ENCODE measurements at regions not wholly inside any gene's neighbourhood (a gene's known extent, or its start where the extent isn't known, plus 50 kb on each side); places are given as distances from the start of the nearest gene placed in this dataset.
A peak's percentile ranks its signal among the peaks of the same experiment; 100 is the strongest.

DNA sequence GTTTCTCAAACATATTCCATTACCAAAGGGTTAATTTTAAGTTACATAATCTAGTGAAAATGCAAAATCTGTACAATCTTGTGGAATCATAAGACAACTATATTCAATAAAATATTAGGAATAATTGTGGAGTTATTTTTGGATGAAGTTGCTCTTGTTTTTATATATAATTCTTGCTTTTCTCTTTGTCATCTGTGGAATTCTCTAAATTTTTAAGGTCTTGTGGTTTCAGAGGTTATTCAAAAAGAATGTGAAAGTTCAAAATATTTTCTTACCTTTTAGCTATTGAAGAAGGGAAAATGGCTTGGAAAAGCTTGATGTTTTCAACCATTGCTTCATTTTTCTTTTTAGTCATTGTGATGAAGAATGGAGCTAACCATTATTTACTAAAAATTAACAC is 552.1 kb downstream of the TFEC start:
- no peak for DNase-seq (ENCODE audit: insufficient read length, low spot score)
- FAIRE-seq: no peak

DNA sequence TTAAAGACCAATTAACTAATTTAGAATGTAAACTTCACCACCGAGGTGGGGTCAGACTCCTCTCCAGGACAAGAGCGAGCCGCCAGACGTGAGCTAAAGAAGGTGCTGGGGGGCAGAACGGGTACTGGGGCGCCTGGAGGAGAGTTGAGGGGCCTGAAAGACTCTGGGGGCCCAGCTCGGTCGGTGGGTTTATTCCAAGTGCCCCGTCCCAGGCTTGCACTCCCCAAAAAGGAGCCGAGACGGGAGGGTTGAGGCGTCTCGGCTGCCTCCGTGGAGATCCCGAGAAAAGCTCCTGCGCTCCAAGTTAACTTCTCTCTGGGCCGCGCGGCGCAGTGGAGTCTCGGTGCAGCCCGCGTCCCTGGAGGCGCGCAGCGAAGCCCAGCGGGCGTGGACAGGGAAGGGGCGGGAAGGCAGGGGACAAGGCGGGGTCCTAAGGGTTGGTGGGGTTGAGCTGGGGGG is 553.3 kb downstream of the TFEC start:
- DNase-seq (ENCODE audit: insufficient read length, low spot score): no peak
- FAIRE-seq: no peak

DNA sequence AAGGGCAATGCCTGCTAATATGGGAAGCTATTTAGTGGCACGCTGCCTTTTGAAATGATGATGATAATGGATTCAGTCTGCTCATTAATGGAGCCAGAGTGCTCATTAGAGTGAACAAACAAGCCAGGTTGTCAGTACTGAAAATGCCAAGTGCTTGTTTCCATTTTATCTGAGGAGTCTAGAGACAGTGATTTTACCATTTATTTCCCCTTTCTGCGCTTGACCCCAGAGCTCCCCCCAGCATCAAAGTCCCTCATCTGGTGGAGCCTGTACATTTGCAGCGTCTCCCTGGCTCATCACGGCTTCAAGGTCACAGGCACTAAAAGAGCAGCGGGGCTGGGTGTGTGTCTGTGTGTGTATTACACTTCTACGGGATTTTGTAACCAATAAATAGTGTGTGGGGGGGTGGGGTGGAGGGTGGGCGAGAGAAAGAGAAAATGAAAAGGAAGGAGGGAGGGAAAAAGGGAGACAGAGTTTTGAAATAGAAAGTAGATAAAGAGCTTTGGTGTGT is 553.8 kb downstream of the TFEC start:
- DNase-seq (ENCODE audit: insufficient read length, low spot score): no peak

GRCh38 chr7:115475761-115476385 is 554.0 kb downstream of the MDFIC start:
- DNase-seq (ENCODE audit: insufficient read length, low spot score): no peak
- no peak for FAIRE-seq

More for the DNA sequence above, 553.8 kb downstream of the TFEC start:
- FAIRE-seq: no peak

- DNase-seq (ENCODE audit: insufficient read length, low spot score): no peak
- no peak for FAIRE-seq
These were observed 553.3 kb downstream of the MDFIC start for GRCh38 chr7:115475206-115475605.

DNA sequence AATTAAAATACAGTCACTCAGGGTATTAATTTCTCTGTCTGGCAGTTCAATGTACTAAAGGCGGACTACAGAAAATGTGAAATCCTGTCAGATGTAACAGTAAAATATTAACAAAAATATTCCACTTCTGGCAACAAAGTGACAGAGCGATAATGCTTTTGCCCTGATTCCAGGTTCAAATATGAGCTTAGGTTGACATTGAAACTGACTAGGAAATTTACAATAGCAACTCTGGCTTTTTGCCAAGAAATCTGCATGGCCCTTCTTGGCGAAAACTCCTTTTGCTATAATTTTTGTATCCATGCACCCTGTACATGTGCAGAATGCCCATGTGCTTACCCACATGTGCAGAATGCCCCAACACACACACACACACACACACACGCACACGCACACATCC is 552.2 kb downstream of the MDFIC start:
- no peak for FAIRE-seq
- DNase-seq (ENCODE audit: insufficient read length, low spot score): no peak

- FAIRE-seq (no peak), DNase-seq (ENCODE audit: insufficient read length, low spot score) (no peak)
These were observed 550.0 kb downstream of the MDFIC start for GRCh38 chr7:115471891-115472290.

DNA sequence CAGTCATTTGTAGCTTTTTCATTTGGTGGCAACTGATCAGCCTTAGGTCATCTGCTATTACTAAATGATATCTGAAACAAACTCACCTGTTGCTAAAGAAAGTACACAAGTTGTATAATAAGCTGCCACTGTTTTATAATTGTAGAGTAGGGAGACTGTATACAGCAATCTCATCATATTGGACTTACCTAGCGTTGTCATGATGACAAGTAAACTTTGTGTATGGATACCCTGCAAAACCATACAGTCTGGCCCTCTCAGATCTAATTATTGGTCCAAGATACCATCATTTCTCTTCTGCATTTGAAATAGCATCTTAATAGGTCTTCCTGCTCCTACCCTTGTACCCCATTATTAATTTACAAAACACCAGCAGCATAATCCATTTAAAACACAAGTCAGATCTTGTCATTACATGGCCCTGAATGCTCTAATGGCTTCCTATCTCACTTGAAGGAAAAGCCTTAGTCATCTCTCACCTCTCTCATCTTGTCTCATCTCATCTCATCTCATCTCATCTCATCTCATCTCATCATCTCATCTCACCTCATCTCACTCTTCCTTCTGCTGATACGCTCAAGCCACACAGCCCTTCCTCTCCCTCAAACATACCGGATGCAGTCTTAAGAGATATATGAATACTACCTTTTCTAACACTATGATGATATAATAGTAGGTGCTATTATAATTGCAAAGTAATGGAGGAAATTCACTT is 540.6 kb downstream of the MDFIC start:
- DNase-seq (ENCODE audit: insufficient read length, low spot score): no peak
- no peak for FAIRE-seq

GRCh38 chr7:115449689-115450088 is 527.8 kb downstream of the MDFIC start:
- DNase-seq (ENCODE audit: insufficient read length, low spot score): no peak
- FAIRE-seq: no peak

DNA sequence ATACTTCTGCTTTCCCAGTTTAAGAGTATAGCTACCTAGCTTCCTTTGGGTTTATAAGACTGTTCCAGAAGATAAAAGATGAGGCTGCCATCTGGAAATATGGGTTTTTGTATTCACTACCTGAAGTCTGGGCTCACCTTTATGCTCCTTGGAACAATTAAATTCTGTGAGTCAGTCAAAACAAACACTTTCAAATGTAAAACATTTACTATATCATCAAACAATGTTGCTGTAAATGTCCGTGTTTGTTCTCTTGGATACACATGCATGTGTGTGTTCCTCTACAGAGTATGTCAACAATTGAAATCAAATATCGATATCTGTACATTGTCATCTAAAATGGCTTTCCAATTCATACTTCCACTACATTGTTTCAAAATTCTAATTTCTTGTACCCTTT is 525.6 kb downstream of the MDFIC start:
- DNase-seq (ENCODE audit: insufficient read length, low spot score): no peak
- FAIRE-seq: no peak

- FAIRE-seq (no peak), DNase-seq (ENCODE audit: insufficient read length, low spot score) (no peak)
These were observed 519.1 kb downstream of the MDFIC start for GRCh38 chr7:115441033-115441432.

- DNase-seq (ENCODE audit: insufficient read length, low spot score): no peak
- no peak for FAIRE-seq
These were observed 513.3 kb downstream of the MDFIC start for GRCh38 chr7:115435178-115435577.

DNA sequence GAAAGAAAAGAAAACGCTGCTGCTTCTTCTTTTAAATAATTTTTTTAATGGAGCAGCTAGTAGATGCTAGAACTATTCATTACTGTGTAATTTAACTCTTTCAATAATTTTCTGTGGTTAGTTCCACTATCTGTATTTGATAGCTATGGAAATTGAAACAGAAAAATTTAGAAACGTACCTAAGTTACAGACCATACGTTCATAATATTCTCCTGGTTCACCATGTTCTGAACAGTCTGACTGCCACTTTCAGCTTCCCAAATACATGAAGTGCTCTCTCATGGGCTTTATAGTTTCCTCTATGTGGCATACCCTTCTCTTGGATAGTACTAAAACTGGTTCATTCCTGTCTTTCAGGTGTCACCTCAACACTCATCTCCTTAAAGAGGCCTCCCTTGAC is 508.0 kb downstream of the MDFIC start:
- FAIRE-seq (no peak), DNase-seq (ENCODE audit: insufficient read length, low spot score) (no peak)

GRCh38 chr7:115417662-115418061 is 495.8 kb downstream of the MDFIC start:
- FAIRE-seq (no peak), DNase-seq (ENCODE audit: insufficient read length, low spot score) (no peak)

DNA sequence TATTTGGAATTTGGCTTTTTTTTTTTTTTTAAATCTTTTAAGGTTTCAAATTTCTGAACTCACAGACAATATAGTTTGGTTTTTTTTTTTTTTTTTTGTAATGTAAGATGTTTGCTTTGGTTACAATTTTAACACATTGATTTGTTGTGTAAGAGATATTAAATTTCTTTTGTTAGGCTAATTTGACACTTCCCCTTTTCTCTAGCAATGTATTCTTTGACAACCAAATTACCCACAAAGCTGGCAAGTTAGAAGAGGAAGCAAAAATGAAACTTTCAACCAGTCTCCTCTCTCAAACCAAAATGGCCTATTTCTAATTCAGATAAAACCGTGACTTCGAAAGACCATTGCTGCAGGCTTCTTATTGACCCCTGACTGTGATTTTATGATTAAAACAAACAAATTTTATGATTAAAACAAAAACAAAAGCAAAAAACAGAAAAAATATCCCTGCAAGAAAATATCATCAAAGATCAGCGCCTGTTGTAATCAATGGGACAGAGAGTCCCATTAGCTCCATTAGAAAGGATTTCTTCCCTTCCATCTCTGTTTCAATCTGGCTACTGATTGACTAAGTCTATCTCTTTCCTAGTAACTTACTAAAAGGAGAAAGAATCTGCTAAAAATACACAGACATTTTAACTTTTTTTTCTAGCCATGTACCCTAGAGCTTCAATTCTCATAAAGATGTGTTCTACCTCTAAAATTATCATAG is 489.2 kb downstream of the MDFIC start:
- peak; percentile 8 for DNase-seq (ENCODE audit: insufficient read length, low spot score)
- no peak for FAIRE-seq

DNA sequence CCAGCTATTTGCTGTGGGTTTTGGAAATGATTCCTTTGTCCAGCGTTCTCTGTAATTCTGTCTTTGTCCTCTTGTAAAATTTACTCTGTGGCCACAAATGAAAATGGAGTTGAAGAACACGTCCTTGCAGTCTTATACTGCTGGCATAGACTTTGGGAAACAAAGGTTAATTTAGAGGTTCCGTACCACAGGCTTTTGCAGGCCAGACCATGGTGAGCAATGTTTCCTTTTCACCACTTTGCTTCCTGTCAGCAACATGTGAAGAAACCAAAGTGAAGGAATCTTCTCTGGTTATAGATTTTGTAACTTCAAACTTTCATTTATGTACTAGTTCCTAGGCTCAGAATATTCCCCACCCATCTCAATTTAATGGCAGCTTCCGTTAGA is 488.5 kb downstream of the MDFIC start:
- no peak for DNase-seq (ENCODE audit: insufficient read length, low spot score)
- no peak for FAIRE-seq

DNA sequence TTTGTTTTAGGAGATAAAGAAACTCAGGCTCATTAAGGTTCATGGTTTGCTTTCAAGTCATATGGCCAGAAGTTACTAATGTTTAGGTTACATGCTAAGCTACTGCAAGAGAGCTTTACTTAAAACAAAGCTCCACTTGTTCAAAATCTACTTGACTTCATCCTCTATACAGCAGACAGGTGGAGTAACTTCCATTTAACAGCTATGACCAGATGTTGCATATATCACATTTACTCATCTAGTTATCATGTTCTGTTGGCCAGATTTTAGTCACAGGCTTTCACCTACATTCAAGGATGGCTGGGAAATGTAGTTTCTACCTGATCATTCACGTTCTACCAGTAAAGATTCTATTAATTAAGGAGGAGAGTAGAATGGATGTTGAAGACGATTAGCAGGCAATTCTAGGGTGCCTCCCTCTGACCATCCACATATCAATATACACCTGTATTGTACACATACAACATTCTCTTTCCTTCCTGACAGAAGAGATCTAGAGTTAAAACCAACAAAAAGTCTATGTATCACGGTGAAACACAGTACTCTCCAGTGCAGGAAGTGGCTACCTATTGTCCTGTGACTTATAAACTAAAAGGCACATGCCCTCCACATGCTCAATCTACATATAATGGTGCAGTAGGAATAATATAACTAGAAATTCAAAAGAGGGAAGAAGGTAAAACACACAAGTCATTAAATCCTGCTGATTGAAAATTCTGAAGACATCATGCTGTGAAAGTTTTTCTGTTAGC is 488.0 kb downstream of the MDFIC start:
- DNase-seq (ENCODE audit: insufficient read length, low spot score) (no peak), FAIRE-seq (no peak)

DNA sequence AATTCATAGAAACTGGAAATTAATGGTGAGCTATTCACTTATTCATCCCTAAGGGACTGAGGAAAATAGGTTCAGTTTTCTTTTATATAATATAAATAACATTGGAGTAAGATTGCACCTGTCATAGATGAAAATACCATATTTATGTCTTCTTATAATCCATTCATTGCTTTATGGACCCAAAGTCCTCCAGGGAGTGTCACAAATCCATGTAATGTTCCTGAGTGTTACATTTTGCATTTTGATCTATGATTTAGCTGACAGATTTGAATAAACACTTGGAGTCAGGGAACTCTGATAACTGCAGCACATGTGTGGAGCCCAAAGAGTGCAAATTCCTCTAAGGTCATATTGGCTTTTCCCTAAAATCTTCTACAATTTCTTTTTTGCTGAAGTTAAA is 484.3 kb downstream of the MDFIC start:
- no peak for FAIRE-seq
- DNase-seq (ENCODE audit: insufficient read length, low spot score): no peak

DNA sequence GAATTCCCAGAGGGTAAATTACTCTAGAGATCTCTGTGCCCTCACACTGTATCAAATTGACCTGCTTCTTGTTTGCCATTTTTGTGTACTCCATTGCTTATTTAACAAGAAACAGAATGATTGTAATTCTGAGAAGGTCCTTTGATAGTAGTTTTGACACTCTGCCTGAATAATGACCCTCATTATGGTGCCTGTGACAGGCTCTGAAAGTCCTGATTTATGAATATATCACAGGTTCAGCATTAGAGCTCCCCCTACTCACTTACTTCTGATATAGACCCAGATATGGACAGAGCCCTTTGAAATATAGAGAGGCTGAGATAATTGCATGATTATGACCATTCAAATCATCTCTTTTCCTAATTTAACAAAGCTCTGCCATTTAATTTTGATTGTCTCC is 465.2 kb downstream of the MDFIC start:
- FAIRE-seq: no peak
- no peak for DNase-seq (ENCODE audit: insufficient read length, low spot score)

GRCh38 chr7:115379321-115379720 is 457.4 kb downstream of the MDFIC start:
- FAIRE-seq (no peak), DNase-seq (ENCODE audit: insufficient read length, low spot score) (no peak)

GRCh38 chr7:115368998-115369397 is 447.1 kb downstream of the MDFIC start:
- no peak for DNase-seq (ENCODE audit: insufficient read length, low spot score)
- FAIRE-seq: no peak

All from GM19239 (cell line).